ENCODE measurements at regions not wholly inside any gene's neighbourhood (a gene's known extent, or its start where the extent isn't known, plus 50 kb on each side); places are given as distances from the start of the nearest gene placed in this dataset.

- DNase-seq (ENCODE audit: low read depth in 1 of 2, low spot score in 1 of 2), result no peak
- Histone ChIP-seq H3K4me3 (replicated peaks; ENCODE audit: insufficient read depth, low read length) (no peak overlapping the region), H3K27ac (replicated peaks) (no peak overlapping the region), H3K27me3 (ENCODE audit: insufficient read depth, poor library complexity, severe bottlenecking) (no peaks in the 10 kb centered on the region)
- TF ChIP-seq REST (IDR thresholded peaks at IDR 0.05; ENCODE audit: insufficient replicate concordance, low read depth), result no peak
These were observed 96.7 kb upstream of the PMEPA1 start for GRCh38 chr20:57806476-57806875.

- no peak for DNase-seq (ENCODE audit: low read depth in 1 of 2, low spot score in 1 of 2)
- no peak overlapping the region for H3K4me3 ChIP-seq (replicated peaks; ENCODE audit: insufficient read depth, low read length)
- H3K27me3 ChIP-seq (ENCODE audit: insufficient read depth, poor library complexity, severe bottlenecking), result no peaks in the 10 kb centered on the region
- H3K27ac ChIP-seq (replicated peaks), result no peak overlapping the region
- TF ChIP-seq CTCF (IDR thresholded peaks at IDR 0.05; ENCODE audit: insufficient read depth, low read length), result no peak
- no peak for TF ChIP-seq GABPA (IDR thresholded peaks at IDR 0.05; ENCODE audit: low read depth)
- TF ChIP-seq SPI1 (IDR thresholded peaks at IDR 0.05; ENCODE audit: borderline replicate concordance, low read depth), result no peak
- no peak for TF ChIP-seq REST (IDR thresholded peaks at IDR 0.05; ENCODE audit: insufficient replicate concordance, low read depth)
- TF ChIP-seq POLR2AphosphoS5 (IDR thresholded peaks at IDR 0.05; ENCODE audit: low read depth), result no peak
These were observed 95.9 kb upstream of the PMEPA1 start for GRCh38 chr20:57805747-57806146.

GRCh38 chr20:57804470-57805250, 94.8 kb upstream of the PMEPA1 start:
- TF ChIP-seq CTCF (IDR thresholded peaks at IDR 0.05; ENCODE audit: insufficient read depth, low read length) (no peak), POLR2AphosphoS5 (IDR thresholded peaks at IDR 0.05; ENCODE audit: low read depth) (no peak), GABPA (IDR thresholded peaks at IDR 0.05; ENCODE audit: low read depth) (no peak), REST (IDR thresholded peaks at IDR 0.05; ENCODE audit: insufficient replicate concordance, low read depth) (no peak), SPI1 (IDR thresholded peaks at IDR 0.05; ENCODE audit: borderline replicate concordance, low read depth) (no peak)
- DNase-seq (ENCODE audit: low read depth in 1 of 2, low spot score in 1 of 2), result no peak
- Histone ChIP-seq H3K4me3 (replicated peaks; ENCODE audit: insufficient read depth, low read length) (no peak overlapping the region), H3K27me3 (ENCODE audit: insufficient read depth, poor library complexity, severe bottlenecking) (no peaks in the 10 kb centered on the region), H3K27ac (replicated peaks) (no peak overlapping the region)
